Naive thymus-derived CD4-positive, alpha-beta T cell (primary cell): ENCODE measurements at regions not wholly inside any gene's neighbourhood (a gene's known extent, or its start where the extent isn't known, plus 50 kb on each side); places are given as distances from the start of the nearest gene placed in this dataset.
"Not testable (repeated sequence)": the region's sequence is repeated elsewhere in the genome, so short reads cannot be mapped to it uniquely, and the experiment has no call there.

ENCODE experiments used
- ATAC-seq: fragments of 150-1000 bp; cut with Tn5 transposase; 2 replicates; pipeline ENCODE4 v1.10.0; 2021; ENCODE audit warnings: mild to moderate bottlenecking, moderate library complexity
- CTCF ChIA-PET: fragments of 350-600 bp; sonication (Branson Sonifier 250); formaldehyde crosslinking; loops from one replicate; lab custom pipeline; 2021; ENCODE audit warnings: antibody characterized with exemption; lab: Charles Lee
- POLR2A ChIA-PET: fragments of 350-600 bp; sonication (Branson Sonifier 250); formaldehyde crosslinking; loops from one replicate; lab custom pipeline; 2021; ENCODE audit warnings: antibody characterized with exemption, inconsistent platforms; lab: Charles Lee
- DNase-seq, 9 donors: peaks; one replicate each; pipeline versions ENCODE4 v3.0.0 to v3.0.0-alpha.2; 2020 to 2022; ENCODE audit warnings: mixed read lengths in 1 of 9
- H3K27ac ChIP-seq: one replicate; pipeline ENCODE4 v1.7.0; 2013; ENCODE audit warnings: mild to moderate bottlenecking, low read depth, low read length, moderate library complexity
- H3K27me3 ChIP-seq, 2 donors: one replicate each; pipeline ENCODE4 v1.7.0; 2013; ENCODE audit warnings: low read length in 2 of 2, mild to moderate bottlenecking in 2 of 2, moderate library complexity in 2 of 2; ENCODE audit not compliant: control insufficient read depth in 2 of 2, insufficient read depth in 2 of 2
- H3K36me3 ChIP-seq, 3 experiments: 1 replicate in 2 of 3; 2 replicates in 1 of 3; pipeline ENCODE4 v1.7.0; 2013; ENCODE audit warnings: low read length in 3 of 3, mild to moderate bottlenecking in 3 of 3, moderate library complexity in 1 of 3; ENCODE audit not compliant: insufficient read depth in 3 of 3, control insufficient read depth in 2 of 3
- H3K4me1 ChIP-seq, 2 donors: one replicate each; pipeline ENCODE4 v1.7.0; 2013; ENCODE audit warnings: low read length in 2 of 2, mild to moderate bottlenecking in 2 of 2, moderate library complexity in 1 of 2; ENCODE audit not compliant: control insufficient read depth in 2 of 2, insufficient read depth in 2 of 2
- H3K4me3 ChIP-seq: 2 replicates; pipeline ENCODE4 v1.7.0; 2013; ENCODE audit warnings: mild to moderate bottlenecking, low read length
- H3K9me3 ChIP-seq, 3 experiments: 1 replicate in 2 of 3; 2 replicates in 1 of 3; pipeline ENCODE4 v1.7.0; 2013; ENCODE audit warnings: low read length in 3 of 3; ENCODE audit not compliant: control insufficient read depth in 2 of 3
- H3K27ac Mint-ChIP-seq, 9 donors: one replicate each; pipeline ENCODE4 v1.8.0; 2020 to 2022; ENCODE audit warnings: mixed read lengths in 9 of 9, mild to moderate bottlenecking in 8 of 9, moderate library complexity in 5 of 9, inconsistent platforms in 2 of 9
- H3K27me3 Mint-ChIP-seq, 5 donors: one replicate each; pipeline ENCODE4 v1.8.0; 2021 to 2022; ENCODE audit warnings: mixed read lengths in 5 of 5, mild to moderate bottlenecking in 1 of 5
- H3K36me3 Mint-ChIP-seq, 5 donors: one replicate each; pipeline ENCODE4 v1.8.0; 2020 to 2022; ENCODE audit warnings: mixed read lengths in 5 of 5, mild to moderate bottlenecking in 3 of 5, inconsistent platforms in 1 of 5
- H3K4me1 Mint-ChIP-seq, 7 donors: one replicate each; pipeline ENCODE4 v1.8.0; 2020 to 2022; ENCODE audit warnings: mixed read lengths in 7 of 7, mild to moderate bottlenecking in 3 of 7, inconsistent platforms in 1 of 7
- H3K4me3 Mint-ChIP-seq, 10 donors: one replicate each; pipeline ENCODE4 v1.8.0; 2020 to 2022; ENCODE audit warnings: mild to moderate bottlenecking in 10 of 10, mixed read lengths in 10 of 10, moderate library complexity in 6 of 10, inconsistent platforms in 2 of 10
- H3K9me3 Mint-ChIP-seq, 11 donors: one replicate each; pipeline ENCODE4 v1.8.0; 2020 to 2022; ENCODE audit warnings: mixed read lengths in 11 of 11, mild to moderate bottlenecking in 4 of 11, inconsistent platforms in 1 of 11, moderate library complexity in 1 of 11
- intact Hi-C, 2 donors: fragments of 100-400 bp; cut with micrococcal nuclease; formaldehyde crosslinking; loops; one replicate each; pipeline ENCODE4 v1.15.1; 2023

DNA sequence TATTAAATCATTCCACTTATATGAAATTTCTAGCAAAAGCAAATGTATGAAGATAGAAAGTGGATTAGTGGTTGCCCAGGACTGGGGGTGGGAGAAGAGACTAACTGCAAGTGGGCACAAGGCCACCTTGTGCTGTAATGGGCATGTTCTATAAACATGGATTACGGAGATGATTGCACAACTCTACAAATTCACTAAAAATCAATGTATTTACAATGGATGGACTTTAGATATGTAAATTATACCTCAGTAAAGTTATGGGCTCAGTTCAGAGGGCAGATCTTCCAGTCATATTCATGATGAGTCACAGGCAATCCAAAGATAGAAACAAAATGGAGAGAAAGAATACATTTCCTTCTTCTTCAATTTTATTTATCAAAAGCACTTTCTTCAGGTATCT is 173.9 kb downstream of the NDUFA12 start:
- intact Hi-C loops, result no loop called here
- Histone ChIP-seq H3K4me1 (peaks cover 4 to 8% of the 10 kb centered on the region in 2 donors), H3K27ac (no peak overlapping the region), H3K4me3 (no peak overlapping the region), H3K27me3 (no peaks in the 10 kb centered on the region), H3K9me3 (no peaks in the 10 kb centered on the region), H3K36me3 (no peaks in the 10 kb centered on the region)
- Mint-ChIP-seq H3K9me3 (peaks cover 0 to 4% (median 0%) of the 10 kb centered on the region in 11 donors), H3K27me3 (no peaks in the 10 kb centered on the region), H3K4me1 (peaks cover 8 to 22% (median 18%) of the 10 kb centered on the region in 7 donors), H3K36me3 (peaks cover 0 to 4% (median 0%) of the 10 kb centered on the region in 5 donors), H3K4me3 (peak overlapping the region in 1 of 10 donors; percentile 48), H3K27ac (no peak overlapping the region)
- ChIA-PET POLR2A (no interaction called here), CTCF (no interaction called here)
- DNase-seq (no peak), ATAC-seq (no peak)

- H3K36me3 Mint-ChIP-seq, result peaks cover 0 to 6% (median 0%) of the 10 kb centered on the region in 5 donors
- peaks cover 0 to 10% (median 1%) of the 10 kb centered on the region in 11 donors for H3K9me3 Mint-ChIP-seq
- peaks cover 0 to 7% (median 5%) of the 10 kb centered on the region in 5 donors for H3K27me3 Mint-ChIP-seq
- DNase-seq, result no peak
- Histone ChIP-seq H3K9me3 (no peaks in the 10 kb centered on the region), H3K27me3 (no peaks in the 10 kb centered on the region), H3K4me3 (no peak overlapping the region), H3K27ac (no peak overlapping the region), H3K4me1 (no peaks in the 10 kb centered on the region), H3K36me3 (no peaks in the 10 kb centered on the region)
- CTCF ChIA-PET, result no interaction called here
- POLR2A ChIA-PET, result interaction anchor here (0.7 kb wide), 1 partner anchor 12 kb away, joined by 3 read pairs; no protein-coding TSS in a partner anchor
- no peak for ATAC-seq
- H3K27ac Mint-ChIP-seq, result no peak overlapping the region
- peaks cover 0 to 2% (median 0%) of the 10 kb centered on the region in 7 donors for H3K4me1 Mint-ChIP-seq
- intact Hi-C loops, result no loop called here
- no peak overlapping the region for H3K4me3 Mint-ChIP-seq
Observed at GRCh38 chr12:94819011-94819410, 168.7 kb upstream of the TMCC3 start.

DNA sequence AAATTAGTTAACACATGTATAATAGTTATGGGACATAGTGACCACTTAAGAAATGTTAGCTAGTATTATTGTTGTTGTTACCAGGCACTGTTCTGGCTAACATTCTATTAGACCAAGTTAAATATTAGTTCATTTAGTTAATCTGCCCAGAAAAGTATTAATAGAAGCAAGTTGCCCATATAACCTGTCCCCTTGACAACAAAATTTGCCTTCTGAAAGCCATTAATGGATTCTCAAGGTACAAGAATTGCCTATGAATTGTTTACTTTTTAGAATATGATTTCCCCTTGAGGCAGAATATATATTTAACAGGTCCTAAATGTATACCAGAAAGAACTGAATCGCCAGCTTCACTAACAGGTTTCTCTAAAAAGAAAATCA is 167.3 kb upstream of the TMCC3 start:
- peaks cover 0 to 7% (median 5%) of the 10 kb centered on the region in 5 donors for H3K27me3 Mint-ChIP-seq
- DNase-seq, result no peak
- intact Hi-C loops, result loop anchor here in 1 of 2 donors (1.0 kb wide), 1 partner anchor 163 kb away; no protein-coding TSS in a partner anchor
- no peaks in the 10 kb centered on the region for H3K4me1 ChIP-seq
- peaks cover 0 to 10% (median 3%) of the 10 kb centered on the region in 3 experiments for H3K9me3 ChIP-seq
- no peak overlapping the region for H3K27ac ChIP-seq
- H3K4me1 Mint-ChIP-seq, result peaks cover 0 to 2% (median 0%) of the 10 kb centered on the region in 7 donors
- POLR2A ChIA-PET, result no interaction called here
- CTCF ChIA-PET, result no interaction called here
- no peaks in the 10 kb centered on the region for H3K27me3 ChIP-seq
- peaks cover 0 to 7% (median 4%) of the 10 kb centered on the region in 5 donors for H3K36me3 Mint-ChIP-seq
- no peak overlapping the region for H3K4me3 ChIP-seq
- no peak overlapping the region for H3K27ac Mint-ChIP-seq
- no peak overlapping the region for H3K4me3 Mint-ChIP-seq
- peaks cover 0 to 22% (median 11%) of the 10 kb centered on the region in 11 donors for H3K9me3 Mint-ChIP-seq
- H3K36me3 ChIP-seq, result no peaks in the 10 kb centered on the region
- ATAC-seq, result no peak

GRCh38 chr12:94817201-94817600 is 166.8 kb upstream of the TMCC3 start:
- H3K27me3 ChIP-seq, H3K36me3 Mint-ChIP-seq, H3K27ac Mint-ChIP-seq, H3K36me3 ChIP-seq, POLR2A ChIA-PET, H3K27me3 Mint-ChIP-seq, CTCF ChIA-PET, intact Hi-C loops, ATAC-seq, H3K4me1 Mint-ChIP-seq, H3K4me3 Mint-ChIP-seq, H3K4me3 ChIP-seq, DNase-seq, H3K4me1 ChIP-seq, H3K27ac ChIP-seq: not testable (repeated sequence)
- H3K9me3 Mint-ChIP-seq, result peaks cover 3 to 26% (median 11%) of the 10 kb centered on the region in 11 donors
- peaks cover 0 to 14% (median 3%) of the 10 kb centered on the region in 3 experiments for H3K9me3 ChIP-seq

DNA sequence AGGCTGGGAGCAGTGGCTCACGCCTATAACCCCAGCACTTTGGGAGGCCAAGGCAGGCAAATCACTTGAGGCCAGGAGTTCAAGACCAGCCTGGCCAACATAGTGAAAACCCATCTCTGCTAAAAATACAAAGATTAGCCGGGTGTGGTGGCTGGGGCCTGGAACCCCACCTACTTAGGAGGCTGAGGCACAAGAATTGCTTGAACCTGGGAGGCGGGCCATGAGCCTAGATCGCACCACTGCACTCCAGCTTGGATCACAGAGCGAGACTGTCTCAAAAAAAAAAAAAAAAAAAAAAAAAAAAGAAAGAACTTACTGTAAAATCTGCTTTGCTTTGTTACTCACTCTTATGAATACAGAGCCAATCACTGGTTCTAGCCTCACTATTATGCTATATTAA is 166.4 kb upstream of the TMCC3 start:
- H3K36me3 ChIP-seq, H3K27me3 ChIP-seq, POLR2A ChIA-PET, H3K4me1 ChIP-seq, CTCF ChIA-PET, intact Hi-C loops, H3K4me1 Mint-ChIP-seq, ATAC-seq, H3K36me3 Mint-ChIP-seq, H3K27ac Mint-ChIP-seq, DNase-seq, H3K27ac ChIP-seq, H3K27me3 Mint-ChIP-seq, H3K4me3 Mint-ChIP-seq, H3K4me3 ChIP-seq: not testable (repeated sequence)
- H3K9me3 ChIP-seq, result peaks cover 0 to 17% (median 3%) of the 10 kb centered on the region in 3 experiments
- peaks cover 3 to 27% (median 12%) of the 10 kb centered on the region in 11 donors for H3K9me3 Mint-ChIP-seq

GRCh38 chr12:94815958-94816357 is 165.6 kb upstream of the TMCC3 start:
- H3K4me3 ChIP-seq, result no peak overlapping the region
- H3K9me3 Mint-ChIP-seq, result peaks cover 5 to 34% (median 15%) of the 10 kb centered on the region in 11 donors
- no peak for ATAC-seq
- H3K4me3 Mint-ChIP-seq, result no peak overlapping the region
- no peak overlapping the region for H3K27ac Mint-ChIP-seq
- ChIA-PET POLR2A (no interaction called here), CTCF (no interaction called here)
- intact Hi-C loops, result no loop called here
- H3K36me3 Mint-ChIP-seq, result peaks cover 0 to 7% (median 4%) of the 10 kb centered on the region in 5 donors
- peaks cover 0 to 17% (median 3%) of the 10 kb centered on the region in 3 experiments for H3K9me3 ChIP-seq
- no peaks in the 10 kb centered on the region for H3K27me3 ChIP-seq
- H3K27ac ChIP-seq, result no peak overlapping the region
- H3K36me3 ChIP-seq, result no peaks in the 10 kb centered on the region
- peaks cover 0 to 7% (median 5%) of the 10 kb centered on the region in 5 donors for H3K27me3 Mint-ChIP-seq
- peaks cover 0 to 2% (median 0%) of the 10 kb centered on the region in 7 donors for H3K4me1 Mint-ChIP-seq
- no peak for DNase-seq
- no peaks in the 10 kb centered on the region for H3K4me1 ChIP-seq

DNA sequence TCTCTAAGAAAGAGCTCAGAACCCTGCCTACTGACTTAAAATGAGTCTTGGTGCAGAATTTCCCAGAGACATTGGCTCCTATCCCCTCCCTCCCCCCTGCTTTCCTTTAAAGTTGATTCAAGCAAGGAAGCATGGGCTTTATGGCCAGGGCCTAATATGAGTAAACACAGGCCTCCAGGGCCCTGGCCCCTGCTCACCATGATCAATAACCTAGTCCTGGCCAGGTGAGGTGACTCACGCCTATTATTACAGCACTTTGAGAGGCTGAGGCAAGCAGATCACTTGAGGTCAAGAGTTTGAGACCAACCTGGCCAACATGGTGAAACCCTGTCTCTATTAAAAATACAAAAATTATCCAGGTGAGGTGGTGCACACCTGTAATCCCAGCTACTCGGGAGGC is 165.1 kb upstream of the TMCC3 start:
- Mint-ChIP-seq H3K9me3 (peaks cover 6 to 39% (median 15%) of the 10 kb centered on the region in 11 donors), H3K36me3 (peaks cover 0 to 7% (median 4%) of the 10 kb centered on the region in 5 donors), H3K27ac (peak overlapping the region in 1 of 9 donors; percentile 77), H3K27me3 (peaks cover 0 to 7% (median 5%) of the 10 kb centered on the region in 5 donors), H3K4me1 (peaks cover 0 to 2% (median 0%) of the 10 kb centered on the region in 7 donors), H3K4me3 (no peak overlapping the region)
- H3K27ac ChIP-seq, result no peak overlapping the region
- no peak for ATAC-seq
- H3K4me1 ChIP-seq, result no peaks in the 10 kb centered on the region
- POLR2A ChIA-PET, result no interaction called here
- no peaks in the 10 kb centered on the region for H3K27me3 ChIP-seq
- CTCF ChIA-PET, result no interaction called here
- H3K4me3 ChIP-seq, result no peak overlapping the region
- H3K36me3 ChIP-seq, result no peaks in the 10 kb centered on the region
- H3K9me3 ChIP-seq, result peaks cover 0 to 17% (median 3%) of the 10 kb centered on the region in 3 experiments
- no peak for DNase-seq
- intact Hi-C loops, result no loop called here
